ENCODE measurements at regions not wholly inside any gene's neighbourhood (a gene's known extent, or its start where the extent isn't known, plus 50 kb on each side); places are given as distances from the start of the nearest gene placed in this dataset.

DNA sequence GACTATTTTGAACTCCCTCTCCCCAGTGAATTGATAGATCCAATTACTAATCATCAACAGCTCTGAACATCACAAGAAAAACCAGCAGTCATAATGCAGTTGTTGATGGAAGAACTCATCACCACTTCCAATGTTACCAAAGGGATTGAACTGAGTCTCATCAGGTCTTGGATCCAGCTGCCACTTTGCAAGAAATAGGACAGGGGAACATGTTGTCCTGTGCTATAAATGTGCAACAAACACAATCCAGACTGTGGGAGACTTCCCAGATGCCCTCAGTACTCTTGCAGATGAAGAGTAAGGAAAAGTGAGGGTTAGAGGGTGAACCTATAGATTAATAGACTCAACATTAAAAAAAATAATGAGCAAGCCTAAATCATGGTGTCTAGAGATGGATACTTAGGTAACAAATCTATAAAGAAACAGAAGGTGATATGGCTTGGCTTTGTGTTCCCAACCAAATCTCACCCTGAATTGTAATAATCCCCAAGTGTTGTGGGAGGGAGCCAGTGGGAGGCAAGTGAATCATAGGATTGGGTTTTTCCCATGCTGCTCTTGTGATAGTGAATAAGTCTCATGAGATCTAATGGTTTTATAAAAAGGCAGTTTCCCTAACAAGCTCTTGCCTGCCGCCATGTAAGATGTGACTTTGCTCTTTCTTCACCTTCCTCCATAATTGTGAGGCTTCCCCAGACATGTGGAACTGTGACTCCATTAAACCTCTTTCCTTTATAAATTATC is 63.4 kb upstream of the PAPPA start:
- FAIRE-seq = no peak
- ChIA-PET CTCF (ENCODE audit: low intra/inter-chr PET ratio, low total read pairs) (no interaction called here), POLR2A (no interaction called here)
- Histone ChIP-seq H3K4me3 (replicated peaks in 1 of 3; ENCODE audit: insufficient read depth in 1 of 3, low read depth in 2 of 3, low read length in 3 of 3) (no peak overlapping the region), H3K4me2 (ENCODE audit: low read depth, low read length) (no peak overlapping the region), H3K27me3 (ENCODE audit: control insufficient read depth in 1 of 2, insufficient read depth in 2 of 2, low read length in 2 of 2) (no peaks in the 10 kb centered on the region), H3K9ac (ENCODE audit: insufficient read depth, low read depth, low read length) (no peak overlapping the region), H3K27ac (ENCODE audit: extremely low read length, insufficient read depth, low read length) (no peak overlapping the region), H2AFZ (ENCODE audit: low read length) (no peak overlapping the region), H3K36me3 (replicated peaks in 1 of 2; ENCODE audit: control insufficient read depth in 1 of 2, insufficient read depth in 2 of 2, low read length in 2 of 2) (no peaks in the 10 kb centered on the region), H4K20me1 (ENCODE audit: insufficient read depth, low read length) (no peaks in the 10 kb centered on the region), H3K4me1 (ENCODE audit: insufficient read depth, low read length) (no peaks in the 10 kb centered on the region), H3K79me2 (ENCODE audit: insufficient read depth, low read length) (no peaks in the 10 kb centered on the region), H3K9me3 (ENCODE audit: low read length) (no peaks in the 10 kb centered on the region)
- BruUV-seq (replicated peaks) = no TSS peak
- 0% methylated on average over 1 of the region's 1 CpG for WGBS (ENCODE audit: low lambda C conversion rate)
- intact Hi-C loops (cut with micrococcal nuclease; ENCODE audit: unreplicated experiment) = no loop called here
- ATAC-seq = no peak
- in situ Hi-C loops (cut with HindIII; ENCODE audit: extremely low pct_ligation_motif_present, low pct_unique_long_range_greater_than_20kb) = no loop called here
- DNase-seq (ENCODE audit: low spot score) = no peak
- TF ChIP-seq ERF (CRISPR knock-in tag; IDR thresholded peaks at IDR 0.05) (no peak), GZF1 (CRISPR knock-in tag; IDR thresholded peaks at IDR 0.05) (no peak), ADNP (CRISPR knock-in tag; IDR thresholded peaks at IDR 0.05) (no peak), NCOA1 (CRISPR knock-in tag; IDR thresholded peaks at IDR 0.05) (no peak), MIER2 (CRISPR knock-in tag; IDR thresholded peaks at IDR 0.05) (no peak), CBX2 (IDR thresholded peaks at IDR 0.05; ENCODE audit: low read depth, low read length) (no peak), CBX2 (CRISPR knock-in tag; IDR thresholded peaks at IDR 0.05; ENCODE audit: low read depth) (no peak), SRSF1 (optimal IDR thresholded peaks at IDR 0.05; ENCODE audit: low read depth, low read length) (no peak)
- TF ChIP-seq, protein P1, sequence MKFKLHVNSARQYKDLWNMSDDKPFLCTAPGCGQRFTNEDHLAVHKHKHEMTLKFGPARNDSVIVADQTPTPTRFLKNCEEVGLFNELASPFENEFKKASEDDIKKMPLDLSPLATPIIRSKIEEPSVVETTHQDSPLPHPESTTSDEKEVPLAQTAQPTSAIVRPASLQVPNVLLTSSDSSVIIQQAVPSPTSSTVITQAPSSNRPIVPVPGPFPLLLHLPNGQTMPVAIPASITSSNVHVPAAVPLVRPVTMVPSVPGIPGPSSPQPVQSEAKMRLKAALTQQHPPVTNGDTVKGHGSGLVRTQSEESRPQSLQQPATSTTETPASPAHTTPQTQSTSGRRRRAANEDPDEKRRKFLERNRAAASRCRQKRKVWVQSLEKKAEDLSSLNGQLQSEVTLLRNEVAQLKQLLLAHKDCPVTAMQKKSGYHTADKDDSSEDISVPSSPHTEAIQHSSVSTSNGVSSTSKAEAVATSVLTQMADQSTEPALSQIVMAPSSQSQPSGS (CRISPR knock-in tag; IDR thresholded peaks at IDR 0.05) = no peak
- TF ChIP-seq, protein P2, sequence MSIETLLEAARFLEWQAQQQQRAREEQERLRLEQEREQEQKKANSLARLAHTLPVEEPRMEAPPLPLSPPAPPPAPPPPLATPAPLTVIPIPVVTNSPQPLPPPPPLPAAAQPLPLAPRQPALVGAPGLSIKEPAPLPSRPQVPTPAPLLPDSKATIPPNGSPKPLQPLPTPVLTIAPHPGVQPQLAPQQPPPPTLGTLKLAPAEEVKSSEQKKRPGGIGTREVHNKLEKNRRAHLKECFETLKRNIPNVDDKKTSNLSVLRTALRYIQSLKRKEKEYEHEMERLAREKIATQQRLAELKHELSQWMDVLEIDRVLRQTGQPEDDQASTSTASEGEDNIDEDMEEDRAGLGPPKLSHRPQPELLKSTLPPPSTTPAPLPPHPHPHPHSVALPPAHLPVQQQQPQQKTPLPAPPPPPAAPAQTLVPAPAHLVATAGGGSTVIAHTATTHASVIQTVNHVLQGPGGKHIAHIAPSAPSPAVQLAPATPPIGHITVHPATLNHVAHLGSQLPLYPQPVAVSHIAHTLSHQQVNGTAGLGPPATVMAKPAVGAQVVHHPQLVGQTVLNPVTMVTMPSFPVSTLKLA (IDR thresholded peaks at IDR 0.05) = no peak
- TF ChIP-seq, protein P3, sequence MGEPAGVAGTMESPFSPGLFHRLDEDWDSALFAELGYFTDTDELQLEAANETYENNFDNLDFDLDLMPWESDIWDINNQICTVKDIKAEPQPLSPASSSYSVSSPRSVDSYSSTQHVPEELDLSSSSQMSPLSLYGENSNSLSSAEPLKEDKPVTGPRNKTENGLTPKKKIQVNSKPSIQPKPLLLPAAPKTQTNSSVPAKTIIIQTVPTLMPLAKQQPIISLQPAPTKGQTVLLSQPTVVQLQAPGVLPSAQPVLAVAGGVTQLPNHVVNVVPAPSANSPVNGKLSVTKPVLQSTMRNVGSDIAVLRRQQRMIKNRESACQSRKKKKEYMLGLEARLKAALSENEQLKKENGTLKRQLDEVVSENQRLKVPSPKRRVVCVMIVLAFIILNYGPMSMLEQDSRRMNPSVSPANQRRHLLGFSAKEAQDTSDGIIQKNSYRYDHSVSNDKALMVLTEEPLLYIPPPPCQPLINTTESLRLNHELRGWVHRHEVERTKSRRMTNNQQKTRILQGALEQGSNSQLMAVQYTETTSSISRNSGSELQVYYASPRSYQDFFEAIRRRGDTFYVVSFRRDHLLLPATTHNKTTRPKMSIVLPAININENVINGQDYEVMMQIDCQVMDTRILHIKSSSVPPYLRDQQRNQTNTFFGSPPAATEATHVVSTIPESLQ (CRISPR knock-in tag; conservative IDR thresholded peaks at IDR 0.05) = no peak
- TF ChIP-seq, protein P4, sequence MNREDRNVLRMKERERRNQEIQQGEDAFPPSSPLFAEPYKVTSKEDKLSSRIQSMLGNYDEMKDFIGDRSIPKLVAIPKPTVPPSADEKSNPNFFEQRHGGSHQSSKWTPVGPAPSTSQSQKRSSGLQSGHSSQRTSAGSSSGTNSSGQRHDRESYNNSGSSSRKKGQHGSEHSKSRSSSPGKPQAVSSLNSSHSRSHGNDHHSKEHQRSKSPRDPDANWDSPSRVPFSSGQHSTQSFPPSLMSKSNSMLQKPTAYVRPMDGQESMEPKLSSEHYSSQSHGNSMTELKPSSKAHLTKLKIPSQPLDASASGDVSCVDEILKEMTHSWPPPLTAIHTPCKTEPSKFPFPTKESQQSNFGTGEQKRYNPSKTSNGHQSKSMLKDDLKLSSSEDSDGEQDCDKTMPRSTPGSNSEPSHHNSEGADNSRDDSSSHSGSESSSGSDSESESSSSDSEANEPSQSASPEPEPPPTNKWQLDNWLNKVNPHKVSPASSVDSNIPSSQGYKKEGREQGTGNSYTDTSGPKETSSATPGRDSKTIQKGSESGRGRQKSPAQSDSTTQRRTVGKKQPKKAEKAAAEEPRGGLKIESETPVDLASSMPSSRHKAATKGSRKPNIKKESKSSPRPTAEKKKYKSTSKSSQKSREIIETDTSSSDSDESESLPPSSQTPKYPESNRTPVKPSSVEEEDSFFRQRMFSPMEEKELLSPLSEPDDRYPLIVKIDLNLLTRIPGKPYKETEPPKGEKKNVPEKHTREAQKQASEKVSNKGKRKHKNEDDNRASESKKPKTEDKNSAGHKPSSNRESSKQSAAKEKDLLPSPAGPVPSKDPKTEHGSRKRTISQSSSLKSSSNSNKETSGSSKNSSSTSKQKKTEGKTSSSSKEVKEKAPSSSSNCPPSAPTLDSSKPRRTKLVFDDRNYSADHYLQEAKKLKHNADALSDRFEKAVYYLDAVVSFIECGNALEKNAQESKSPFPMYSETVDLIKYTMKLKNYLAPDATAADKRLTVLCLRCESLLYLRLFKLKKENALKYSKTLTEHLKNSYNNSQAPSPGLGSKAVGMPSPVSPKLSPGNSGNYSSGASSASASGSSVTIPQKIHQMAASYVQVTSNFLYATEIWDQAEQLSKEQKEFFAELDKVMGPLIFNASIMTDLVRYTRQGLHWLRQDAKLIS (CRISPR knock-in tag; IDR thresholded peaks at IDR 0.05) = no peak
